A549 (cell line): ENCODE measurements at regions not wholly inside any gene's neighbourhood (a gene's known extent, or its start where the extent isn't known, plus 50 kb on each side); places are given as distances from the start of the nearest gene placed in this dataset.

Source experiments
- ATAC-seq, 2 experiments: fragments of 200-7000 bp in 1 of 2; fragments of >200 bp in 1 of 2; cut with Nextera tagmentation in 1 of 2; cut with Tn5 transposase in 1 of 2; 3 replicates each; pipeline versions ENCODE4 v1.8.0 to v1.9.1; 2018 to 2020; ENCODE audit warnings: mild to moderate bottlenecking in 1 of 2, moderate library complexity in 1 of 2
- CTCF ChIA-PET: fragments of 300-600 bp; sonication (Branson Sonifier 250); formaldehyde crosslinking; extraction: SDS; loops from one replicate; lab custom pipeline; 2021; ENCODE audit warnings: antibody characterized with exemption, inconsistent platforms; lab: Yijun Ruan, JAX
- POLR2A ChIA-PET: fragments of 350-600 bp; formaldehyde crosslinking; extraction: SDS; loops from one replicate; lab custom pipeline; 2021; ENCODE audit warnings: antibody characterized with exemption, inconsistent platforms; lab: Yijun Ruan, JAX
- DNase-seq, 2 experiments: peaks; one replicate each; pipeline versions ENCODE4 v3.0.0 to v3.0.0-alpha.2; 2011 to 2016; ENCODE audit warnings: low read depth in 1 of 2, low spot score in 1 of 2
- FAIRE-seq: peaks from 2 replicates; lab custom pipeline; 2011; peaks lifted over from hg19 to GRCh38; lab: Jason Lieb, UNC
- H3K27ac ChIP-seq, 2 experiments: fragments of >200 bp; sonication (Bioruptor Twin); formaldehyde crosslinking; 3 replicates each; pipeline ENCODE4 v1.5.1; 2016 to 2017
- H3K4me1 ChIP-seq: fragments of >200 bp; sonication (Bioruptor Twin); formaldehyde crosslinking; 3 replicates; pipeline ENCODE4 v1.6.1; 2016
- H3K4me2 ChIP-seq: fragments of >200 bp; sonication (Bioruptor Twin); formaldehyde crosslinking; 3 replicates; pipeline ENCODE4 v1.6.1; 2016
- H3K4me3 ChIP-seq: fragments of >200 bp; sonication (Bioruptor Twin); formaldehyde crosslinking; 3 replicates; pipeline ENCODE4 v1.5.1; 2016
- H3K9me3 ChIP-seq: fragments of >200 bp; sonication (Bioruptor Twin); formaldehyde crosslinking; 3 replicates; pipeline ENCODE4 v1.6.1; 2016
- BHLHE40 ChIP-seq: IDR thresholded peaks from 2 replicates; pipeline ENCODE4 v1.6.1; 2012; ENCODE audit warnings: low read depth, low read length, inconsistent platforms
- CEBPB ChIP-seq, 2 experiments: fragments of >200 bp in 1 of 2; sonication (Bioruptor Twin) in 1 of 2; formaldehyde crosslinking in 1 of 2; IDR thresholded peaks; 2 replicates each; pipeline ENCODE4 v1.6.1; 2012 to 2016
- CTCF ChIP-seq: fragments of >200 bp; sonication (Bioruptor Twin); formaldehyde crosslinking; IDR thresholded peaks from 3 replicates; pipeline ENCODE4 v1.5.1; 2016
- FOSB ChIP-seq: fragments of 250-450 bp; sonication (Bioruptor Pico); IDR thresholded peaks from 2 replicates; pipeline ENCODE4 v1.5.0; 2020; ENCODE audit warnings: mild to moderate bottlenecking, moderate library complexity
- FOXS1 ChIP-seq: fragments of 250-450 bp; sonication (Bioruptor Pico); IDR thresholded peaks from 2 replicates; pipeline ENCODE4 v1.5.0; 2020; ENCODE audit warnings: mild to moderate bottlenecking, moderate library complexity
- HES2 ChIP-seq: fragments of >200 bp; sonication (Bioruptor Twin); formaldehyde crosslinking; IDR thresholded peaks from 2 replicates; pipeline ENCODE4 v1.6.1; 2016
- HEYL ChIP-seq: fragments of 250-450 bp; sonication (Bioruptor Pico); IDR thresholded peaks from 2 replicates; pipeline ENCODE4 v1.8.0; 2021; ENCODE audit warnings: mild to moderate bottlenecking, moderate library complexity
- HOXA7 ChIP-seq: fragments of 250-450 bp; sonication (Bioruptor Pico); IDR thresholded peaks from 2 replicates; pipeline ENCODE4 v1.5.0; 2020; ENCODE audit warnings: mild to moderate bottlenecking, moderate library complexity
- JUNB ChIP-seq: fragments of >200 bp; sonication (Bioruptor Twin); formaldehyde crosslinking; IDR thresholded peaks from 2 replicates; pipeline ENCODE4 v1.6.1; 2016
- KDM5A ChIP-seq: fragments of 200-600 bp; sonication (generic); IDR thresholded peaks from 2 replicates; pipeline ENCODE4 v1.6.1; 2016; ENCODE audit warnings: antibody characterized with exemption, mild to moderate bottlenecking
- MAX ChIP-seq: IDR thresholded peaks from 2 replicates; pipeline ENCODE4 v1.6.1; 2012
- NFE2L2 ChIP-seq: fragments of 150-350 bp; conservative IDR thresholded peaks from 2 replicates; pipeline ENCODE4 v1.6.1; 2014; ENCODE audit warnings: low read length
- POLR2A ChIP-seq: IDR thresholded peaks from 2 replicates; pipeline ENCODE4 v1.6.1; 2012; ENCODE audit warnings: mild to moderate bottlenecking, low read length
- RCOR1 ChIP-seq: fragments of 150-350 bp; IDR thresholded peaks from 2 replicates; pipeline ENCODE4 v1.6.1; 2014; ENCODE audit warnings: antibody characterized with exemption, low read length, low read depth
- SREBF2 ChIP-seq: fragments of 450-650 bp; IDR thresholded peaks from 2 replicates; pipeline ENCODE4 v1.6.1; 2014; ENCODE audit warnings: mild to moderate bottlenecking, moderate library complexity
- TP53 ChIP-seq: fragments of 250-450 bp; sonication (Bioruptor Pico); IDR thresholded peaks from 2 replicates; pipeline ENCODE4 v1.5.0; 2021; ENCODE audit warnings: mild to moderate bottlenecking, moderate library complexity
- ZC3H11A ChIP-seq: fragments of 450-650 bp; IDR thresholded peaks from 2 replicates; pipeline ENCODE4 v1.6.1; 2014; ENCODE audit warnings: antibody characterized with exemption, mild to moderate bottlenecking
- ZFP36 ChIP-seq: fragments of 450-650 bp; IDR thresholded peaks from 2 replicates; pipeline ENCODE4 v1.6.1; 2014; ENCODE audit warnings: borderline replicate concordance; ENCODE audit not compliant: partially characterized antibody
- ZSCAN20 ChIP-seq: fragments of 250-450 bp; sonication (Bioruptor Pico); IDR thresholded peaks from 2 replicates; pipeline ENCODE4 v1.8.0; 2022; ENCODE audit warnings: mild to moderate bottlenecking, moderate library complexity
- WGBS: methylation state at CpG from one replicate; pipeline ENCODE4 v1.1.6; 2017; ENCODE audit errors: missing lambda C conversion rate; 5-methylcytosine and 5-hydroxymethylcytosine counted together
- TF ChIP-seq, protein P1 (sequence below): fragments of 150-350 bp; IDR thresholded peaks from 2 replicates; pipeline ENCODE4 v1.6.1; 2014; ENCODE audit warnings: low read depth, mild to moderate bottlenecking, low read length

DNA sequence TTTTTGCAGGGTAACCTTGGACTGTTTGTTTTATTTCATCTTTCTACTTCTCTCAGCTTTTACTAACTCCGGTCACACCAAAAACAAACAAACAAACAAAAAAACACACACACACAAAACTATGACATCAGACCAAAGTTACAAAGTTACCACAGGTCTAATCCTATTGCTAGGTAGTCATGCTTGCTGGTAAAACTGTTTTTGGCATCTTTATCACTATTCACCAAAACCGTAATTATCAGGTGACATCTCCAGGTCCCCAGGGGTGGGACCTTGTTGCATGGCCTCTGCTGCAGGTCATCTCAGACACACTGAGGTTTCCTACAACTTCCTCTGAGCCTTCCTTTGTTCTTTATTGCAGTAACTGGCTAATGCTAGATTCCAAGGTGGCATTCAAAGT, 162.3 kb downstream of the ABCA8 start:
- ATAC-seq (no peak), DNase-seq (no peak), FAIRE-seq (no peak)
- H3K4me3 ChIP-seq: no peak overlapping the region
- TF ChIP-seq SREBF2 (no peak), JUNB (no peak), TP53 (CRISPR knock-in tag) (no peak), RCOR1 (no peak), CEBPB (IDR thresholded peaks at IDR 0.05) (no peak), HOXA7 (no peak), NFE2L2 (no peak), POLR2A (no peak)
- H3K27ac ChIP-seq: peak overlapping the region; percentile 51 to 79; a peak in 5 of 6 replicates
- peaks cover 41% of the 10 kb centered on the region for H3K4me1 ChIP-seq
- peaks cover 6% of the 10 kb centered on the region; the same call in 1 of the 3 replicates for H3K9me3 ChIP-seq
- ChIA-PET POLR2A (no interaction called here), CTCF (interaction anchor here (2.2 to 11.8 kb wide), 2 partner anchors 15 to 21 kb away, joined by 9 to 128 read pairs; no protein-coding TSS in a partner anchor)
- WGBS: 29% methylated on average over 2 of the region's 2 CpGs
- H3K4me2 ChIP-seq: peak overlapping the region; percentile 57

DNA sequence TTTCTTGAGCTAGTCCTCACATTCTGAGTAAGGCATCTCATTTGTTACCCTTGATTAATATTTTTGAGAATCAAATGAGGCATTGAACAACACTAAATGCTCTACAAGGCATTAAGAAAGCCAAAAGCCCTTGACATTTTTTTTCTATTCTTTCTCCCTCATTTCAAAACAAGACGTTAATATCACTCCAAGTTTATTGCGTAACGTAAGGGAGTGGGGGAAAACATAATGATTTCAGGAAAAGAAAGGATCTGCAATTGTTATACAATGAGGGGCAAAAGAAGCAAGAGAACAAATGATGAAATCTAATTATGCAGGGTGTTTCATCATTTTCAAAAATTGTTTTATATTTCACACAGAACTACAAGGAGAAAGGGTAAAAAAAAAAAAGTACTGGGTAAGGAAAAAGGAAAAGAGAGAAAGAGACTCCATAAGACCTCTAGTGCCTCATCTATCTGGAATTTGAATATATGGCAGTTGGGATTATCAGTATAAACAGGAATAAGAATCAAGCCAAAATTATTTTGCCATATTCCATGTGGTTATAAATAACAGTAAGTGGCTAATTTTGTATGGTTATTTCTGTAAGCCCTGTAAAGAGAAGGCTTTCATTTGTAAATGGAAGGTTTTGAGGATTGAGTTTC, 163.0 kb downstream of the ABCA8 start:
- no peak for ATAC-seq
- H3K4me2 ChIP-seq: peak overlapping the region; percentile 57; the same call in 2 of the 3 replicates
- WGBS: 64% methylated on average over 3 of the region's 3 CpGs
- H3K9me3 ChIP-seq: peaks cover 6% of the 10 kb centered on the region; the same call in 1 of the 3 replicates
- H3K27ac ChIP-seq: peak overlapping the region in 1 of 2 experiments; percentile 79; a peak in 3 of 6 replicates
- no peak for TF ChIP-seq KDM5A
- TF ChIP-seq CEBPB (IDR thresholded peaks at IDR 0.05): peak; percentile 75 to 80; a peak in 3 of 4 replicates
- no peak for TF ChIP-seq BHLHE40
- no peak for TF ChIP-seq HOXA7
- TF ChIP-seq, protein P1, sequence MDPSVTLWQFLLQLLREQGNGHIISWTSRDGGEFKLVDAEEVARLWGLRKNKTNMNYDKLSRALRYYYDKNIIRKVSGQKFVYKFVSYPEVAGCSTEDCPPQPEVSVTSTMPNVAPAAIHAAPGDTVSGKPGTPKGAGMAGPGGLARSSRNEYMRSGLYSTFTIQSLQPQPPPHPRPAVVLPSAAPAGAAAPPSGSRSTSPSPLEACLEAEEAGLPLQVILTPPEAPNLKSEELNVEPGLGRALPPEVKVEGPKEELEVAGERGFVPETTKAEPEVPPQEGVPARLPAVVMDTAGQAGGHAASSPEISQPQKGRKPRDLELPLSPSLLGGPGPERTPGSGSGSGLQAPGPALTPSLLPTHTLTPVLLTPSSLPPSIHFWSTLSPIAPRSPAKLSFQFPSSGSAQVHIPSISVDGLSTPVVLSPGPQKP: no peak
- TF ChIP-seq ZSCAN20 (CRISPR knock-in tag): no peak
- no peak for TF ChIP-seq ZC3H11A
- peaks cover 41% of the 10 kb centered on the region for H3K4me1 ChIP-seq
- H3K4me3 ChIP-seq: no peak overlapping the region
- CTCF ChIA-PET: interaction anchor here (0.6 to 11.8 kb wide), 4 partner anchors 15 to 446 kb away, joined by 3 to 128 read pairs (median 3); no protein-coding TSS in a partner anchor
- FAIRE-seq: no peak
- POLR2A ChIA-PET: no interaction called here
- DNase-seq: no peak

GRCh38 chr17:68790931-68791330, 164.3 kb downstream of the ABCA8 start:
- no peak overlapping the region for H3K4me2 ChIP-seq
- no peak overlapping the region for H3K4me3 ChIP-seq
- ChIA-PET POLR2A (no interaction called here), CTCF (interaction anchor here (1.4 to 11.8 kb wide), 2 partner anchors 13 to 19 kb away, joined by 3 to 128 read pairs; no protein-coding TSS in a partner anchor)
- no peak overlapping the region for H3K27ac ChIP-seq
- no peak for DNase-seq
- 54% methylated on average over 6 of the region's 6 CpGs for WGBS
- H3K9me3 ChIP-seq: peaks cover 6% of the 10 kb centered on the region; the same call in 1 of the 3 replicates
- no peak for ATAC-seq
- no peak for FAIRE-seq
- H3K4me1 ChIP-seq: peaks cover 35% of the 10 kb centered on the region
- TF ChIP-seq CTCF (no peak), MAX (no peak), HES2 (no peak), FOSB (CRISPR knock-in tag) (no peak), HEYL (CRISPR knock-in tag) (no peak), FOXS1 (CRISPR knock-in tag) (no peak), KDM5A (no peak), ZFP36 (no peak), JUNB (no peak)
